CD4-positive, alpha-beta memory T cell (primary cell): ENCODE measurements at regions not wholly inside any gene's neighbourhood (a gene's known extent, or its start where the extent isn't known, plus 50 kb on each side); places are given as distances from the start of the nearest gene placed in this dataset.

Experiments
- CTCF ChIA-PET: fragments of 350-600 bp; sonication (Branson Sonifier 250); formaldehyde crosslinking; loops from one replicate; lab custom pipeline; 2021; ENCODE audit warnings: inconsistent platforms; ENCODE audit not compliant: partially characterized antibody; lab: Charles Lee
- POLR2A ChIA-PET: fragments of 350-600 bp; sonication (Branson Sonifier 250); formaldehyde crosslinking; loops from one replicate; lab custom pipeline; 2021; ENCODE audit not compliant: partially characterized antibody; lab: Charles Lee
- DNase-seq, 5 donors: peaks; one replicate each; pipeline versions ENCODE4 v3.0.0 to v3.0.0-alpha.2; 2020 to 2022; ENCODE audit warnings: mixed read lengths in 1 of 5
- H3K27ac ChIP-seq: one replicate; pipeline ENCODE4 v1.7.0; 2013; ENCODE audit warnings: low read depth, low read length
- H3K27me3 ChIP-seq: 2 replicates; pipeline ENCODE4 v1.7.0; 2013; ENCODE audit warnings: mild to moderate bottlenecking, low read length, moderate library complexity; ENCODE audit not compliant: insufficient read depth
- H3K36me3 ChIP-seq: 2 replicates; pipeline ENCODE4 v1.7.0; 2013; ENCODE audit warnings: mild to moderate bottlenecking, low read length, moderate library complexity; ENCODE audit not compliant: insufficient read depth
- H3K4me1 ChIP-seq: 2 replicates; pipeline ENCODE4 v1.7.0; 2013; ENCODE audit warnings: mild to moderate bottlenecking, low read length, moderate library complexity; ENCODE audit not compliant: insufficient read depth
- H3K4me3 ChIP-seq, 2 donors: one replicate each; pipeline ENCODE4 v1.7.0; 2013; ENCODE audit warnings: low read length in 2 of 2, mild to moderate bottlenecking in 1 of 2
- H3K9me3 ChIP-seq, 2 donors: one replicate each; pipeline ENCODE4 v1.7.0; 2013; ENCODE audit warnings: low read length in 2 of 2, control low read depth in 1 of 2; ENCODE audit not compliant: control insufficient read depth in 1 of 2
- H3K27ac Mint-ChIP-seq, 7 donors: one replicate each; pipeline ENCODE4 v1.8.0; 2020 to 2021; ENCODE audit warnings: mixed read lengths in 7 of 7, mild to moderate bottlenecking in 6 of 7, inconsistent platforms in 3 of 7, moderate library complexity in 3 of 7
- H3K27me3 Mint-ChIP-seq, 2 donors: one replicate each; pipeline ENCODE4 v1.8.0; 2020 to 2021; ENCODE audit warnings: mixed read lengths in 2 of 2
- H3K36me3 Mint-ChIP-seq, 2 donors: one replicate each; pipeline ENCODE4 v1.8.0; 2020 to 2021; ENCODE audit warnings: mixed read lengths in 2 of 2, inconsistent platforms in 1 of 2, mild to moderate bottlenecking in 1 of 2
- H3K4me1 Mint-ChIP-seq, 4 donors: one replicate each; pipeline ENCODE4 v1.8.0; 2020 to 2021; ENCODE audit warnings: mixed read lengths in 4 of 4, mild to moderate bottlenecking in 1 of 4
- H3K4me3 Mint-ChIP-seq, 8 donors: one replicate each; pipeline ENCODE4 v1.8.0; 2020 to 2021; ENCODE audit warnings: mixed read lengths in 8 of 8, mild to moderate bottlenecking in 7 of 8, moderate library complexity in 6 of 8, inconsistent platforms in 3 of 8
- H3K9me3 Mint-ChIP-seq, 8 donors: one replicate each; pipeline ENCODE4 v1.8.0; 2020 to 2021; ENCODE audit warnings: mixed read lengths in 8 of 8, mild to moderate bottlenecking in 5 of 8, inconsistent platforms in 3 of 8, moderate library complexity in 1 of 8
- intact Hi-C: fragments of 100-400 bp; cut with micrococcal nuclease; formaldehyde crosslinking; loops from one replicate; pipeline ENCODE4 v1.15.1; 2023

DNA sequence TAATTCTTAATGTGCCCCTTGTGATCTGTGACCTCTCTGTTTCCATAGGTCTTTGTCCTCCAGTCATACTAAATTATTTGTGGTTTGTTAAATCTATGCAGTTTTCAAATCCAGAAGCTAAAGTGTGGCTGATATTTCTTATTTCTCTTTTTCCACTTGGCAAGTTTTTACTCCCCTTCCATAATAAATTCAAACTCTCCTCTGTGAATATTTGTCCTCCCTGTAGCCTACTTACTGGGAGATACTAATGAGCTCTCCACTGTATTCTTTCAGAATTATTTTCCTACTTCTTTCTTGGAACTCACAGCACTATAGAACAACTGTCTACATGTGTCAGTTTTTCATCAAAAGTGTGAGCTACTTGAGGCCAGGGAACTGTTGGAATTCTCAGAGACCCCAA lies 430.8 kb upstream of the PTBP2 start:
- no peaks in the 10 kb centered on the region for H3K27me3 Mint-ChIP-seq
- POLR2A ChIA-PET = no interaction called here
- H3K4me1 ChIP-seq = no peaks in the 10 kb centered on the region
- no peaks in the 10 kb centered on the region for H3K27me3 ChIP-seq
- no peaks in the 10 kb centered on the region for H3K36me3 ChIP-seq
- intact Hi-C loops = no loop called here
- H3K27ac Mint-ChIP-seq = no peak overlapping the region
- no peaks in the 10 kb centered on the region for H3K4me1 Mint-ChIP-seq
- H3K9me3 Mint-ChIP-seq = peaks cover 0 to 41% (median 17%) of the 10 kb centered on the region in 8 donors
- H3K9me3 ChIP-seq = no peaks in the 10 kb centered on the region
- CTCF ChIA-PET = no interaction called here
- no peak overlapping the region for H3K4me3 Mint-ChIP-seq
- H3K36me3 Mint-ChIP-seq = no peaks in the 10 kb centered on the region
- no peak for DNase-seq
- no peak overlapping the region for H3K27ac ChIP-seq
- no peak overlapping the region for H3K4me3 ChIP-seq

DNA sequence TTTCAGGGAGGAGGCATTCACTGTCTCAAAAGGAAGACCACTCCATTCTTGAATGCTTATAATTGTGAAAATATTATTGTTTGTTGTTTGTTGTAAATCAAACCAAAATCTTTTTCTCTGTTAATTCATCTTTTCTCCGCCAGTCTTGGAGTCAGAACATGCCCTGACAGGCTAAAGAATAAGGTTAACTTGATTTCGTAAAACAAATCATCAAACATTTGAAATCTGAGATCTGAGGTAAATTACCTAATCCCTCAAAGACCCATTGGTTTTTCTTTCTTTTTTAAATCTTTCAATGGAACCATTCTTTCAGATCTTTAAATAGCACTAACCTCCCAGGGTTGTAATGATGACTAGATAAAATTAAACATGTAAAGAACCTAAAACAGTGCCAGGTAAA lies 430.1 kb upstream of the PTBP2 start:
- no peaks in the 10 kb centered on the region for H3K4me1 ChIP-seq
- H3K9me3 ChIP-seq = no peaks in the 10 kb centered on the region
- DNase-seq = no peak
- H3K27me3 ChIP-seq = no peaks in the 10 kb centered on the region
- H3K27ac ChIP-seq = no peak overlapping the region
- POLR2A ChIA-PET = no interaction called here
- no peaks in the 10 kb centered on the region for H3K36me3 ChIP-seq
- Mint-ChIP-seq H3K27ac (no peak overlapping the region), H3K4me1 (no peaks in the 10 kb centered on the region), H3K36me3 (no peaks in the 10 kb centered on the region), H3K4me3 (no peak overlapping the region), H3K9me3 (peaks cover 0 to 35% (median 13%) of the 10 kb centered on the region in 8 donors), H3K27me3 (no peaks in the 10 kb centered on the region)
- CTCF ChIA-PET = no interaction called here
- H3K4me3 ChIP-seq = no peak overlapping the region
- intact Hi-C loops = no loop called here

DNA sequence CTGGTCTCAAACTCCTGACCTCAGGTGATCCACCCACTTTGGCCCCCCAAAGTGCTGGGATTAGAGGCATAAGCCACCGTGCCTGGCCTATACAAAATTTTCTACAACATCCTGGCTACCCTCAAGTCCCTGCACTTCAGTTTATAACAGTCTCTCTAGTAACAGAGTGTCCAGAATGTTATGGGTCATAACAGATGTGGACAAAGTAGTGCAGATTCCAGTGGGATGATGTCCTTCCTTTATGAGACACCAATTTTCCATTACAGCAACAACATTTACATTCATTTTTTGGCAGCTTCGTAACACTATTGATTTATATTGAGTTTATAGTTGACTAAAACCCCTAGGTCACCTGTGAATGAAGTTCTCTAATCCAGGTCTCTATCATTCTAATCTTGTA lies 429.4 kb upstream of the PTBP2 start:
- Histone ChIP-seq H3K4me1 (no peaks in the 10 kb centered on the region), H3K36me3 (no peaks in the 10 kb centered on the region), H3K27ac (no peak overlapping the region), H3K9me3 (no peaks in the 10 kb centered on the region), H3K27me3 (no peaks in the 10 kb centered on the region), H3K4me3 (no peak overlapping the region)
- Mint-ChIP-seq H3K4me3 (no peak overlapping the region), H3K9me3 (peaks cover 0 to 29% (median 9%) of the 10 kb centered on the region in 8 donors), H3K36me3 (no peaks in the 10 kb centered on the region), H3K4me1 (no peaks in the 10 kb centered on the region), H3K27me3 (no peaks in the 10 kb centered on the region), H3K27ac (no peak overlapping the region)
- DNase-seq = no peak
- intact Hi-C loops = no loop called here
- CTCF ChIA-PET = no interaction called here
- POLR2A ChIA-PET = no interaction called here

DNA sequence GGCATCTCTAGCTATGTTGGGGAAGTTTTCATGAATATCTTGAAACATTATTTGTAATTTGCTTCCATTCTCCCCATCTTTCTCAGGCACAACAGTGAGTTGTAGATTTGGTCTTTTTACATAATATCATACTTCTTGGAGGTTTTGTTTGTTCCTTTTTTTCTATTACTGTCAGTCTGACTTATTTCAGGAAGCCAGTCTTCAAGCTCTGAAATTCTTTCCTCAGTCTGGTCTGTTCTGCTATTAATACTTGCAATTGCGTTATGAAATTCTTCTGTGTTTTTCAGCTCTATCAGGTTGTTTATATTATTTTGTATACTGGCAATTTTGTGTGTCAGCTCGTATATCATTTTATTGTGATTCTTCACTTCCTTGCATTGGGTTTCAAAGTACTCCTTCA lies 424.6 kb upstream of the PTBP2 start:
- Histone ChIP-seq H3K36me3 (no peaks in the 10 kb centered on the region), H3K4me1 (no peaks in the 10 kb centered on the region), H3K27me3 (no peaks in the 10 kb centered on the region), H3K4me3 (no peak overlapping the region), H3K9me3 (no peaks in the 10 kb centered on the region), H3K27ac (no peak overlapping the region)
- intact Hi-C loops = no loop called here
- no peaks in the 10 kb centered on the region for H3K27me3 Mint-ChIP-seq
- ChIA-PET CTCF (no interaction called here), POLR2A (no interaction called here)
- no peaks in the 10 kb centered on the region for H3K4me1 Mint-ChIP-seq
- H3K4me3 Mint-ChIP-seq = no peak overlapping the region
- H3K27ac Mint-ChIP-seq = no peak overlapping the region
- peaks cover 0 to 6% (median 0%) of the 10 kb centered on the region in 8 donors for H3K9me3 Mint-ChIP-seq
- DNase-seq = no peak
- no peaks in the 10 kb centered on the region for H3K36me3 Mint-ChIP-seq

DNA sequence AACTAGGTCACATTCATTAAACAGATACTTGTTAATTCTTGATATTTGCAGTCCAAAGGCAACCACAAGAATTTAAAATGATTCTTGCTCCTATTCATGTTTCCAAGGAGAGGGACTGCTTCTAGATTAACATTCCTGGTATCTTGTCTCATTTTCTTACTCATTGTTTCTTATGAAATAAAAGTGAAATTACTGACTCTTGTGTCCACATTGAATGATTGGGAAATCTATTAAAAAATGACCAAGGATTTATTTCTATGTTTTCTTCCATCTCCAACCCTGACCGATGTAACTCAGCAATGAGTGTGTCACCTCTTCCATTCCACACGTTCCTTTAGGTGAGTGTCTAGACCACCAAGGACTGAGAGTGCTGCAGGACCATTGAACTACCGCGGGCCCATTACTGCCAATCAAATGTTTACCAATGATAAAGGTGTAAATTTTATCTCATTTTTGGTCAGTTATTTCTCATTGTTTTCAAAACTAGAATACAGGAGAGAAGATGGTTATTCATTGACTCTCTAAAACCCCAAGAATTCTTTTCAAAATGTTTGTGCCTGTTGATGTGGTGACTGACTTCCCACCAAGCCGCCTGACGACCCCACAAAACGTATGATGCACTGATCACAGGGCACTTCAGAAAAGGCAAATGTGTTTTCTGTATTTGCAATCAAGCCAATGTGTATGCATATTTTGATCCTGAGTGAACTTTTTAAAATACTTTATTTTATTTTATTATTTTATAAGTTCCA lies 414.6 kb upstream of the PTBP2 start:
- Histone ChIP-seq H3K9me3 (no peaks in the 10 kb centered on the region), H3K27ac (no peak overlapping the region), H3K4me1 (no peaks in the 10 kb centered on the region), H3K36me3 (no peaks in the 10 kb centered on the region), H3K4me3 (no peak overlapping the region), H3K27me3 (no peaks in the 10 kb centered on the region)
- no peak for DNase-seq
- Mint-ChIP-seq H3K27me3 (no peaks in the 10 kb centered on the region), H3K9me3 (peaks cover 0 to 5% (median 0%) of the 10 kb centered on the region in 8 donors), H3K4me1 (no peaks in the 10 kb centered on the region), H3K4me3 (no peak overlapping the region), H3K36me3 (no peaks in the 10 kb centered on the region), H3K27ac (no peak overlapping the region)
- POLR2A ChIA-PET = no interaction called here
- intact Hi-C loops = no loop called here
- CTCF ChIA-PET = no interaction called here

DNA sequence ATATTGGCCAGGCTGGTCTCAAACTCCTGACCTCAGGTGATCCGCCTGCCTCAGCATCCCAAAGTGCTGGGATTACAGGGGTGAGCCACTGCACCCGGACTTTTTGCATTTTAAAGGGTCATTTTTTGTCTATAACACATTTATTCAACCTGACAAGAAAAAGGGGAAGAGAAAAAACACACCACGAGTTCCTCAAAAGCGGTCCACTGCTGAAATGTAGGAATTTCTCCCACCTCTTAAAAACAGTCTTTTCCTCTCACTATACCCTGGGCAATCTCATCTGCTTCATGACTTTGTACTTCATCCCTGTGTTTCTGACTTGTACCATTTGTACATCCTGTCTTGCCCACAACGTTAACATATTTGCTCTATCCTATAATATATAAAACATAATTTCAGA lies 413.3 kb upstream of the PTBP2 start:
- Mint-ChIP-seq H3K4me1 (no peaks in the 10 kb centered on the region), H3K9me3 (peaks cover 0 to 2% (median 0%) of the 10 kb centered on the region in 8 donors), H3K27ac (no peak overlapping the region), H3K27me3 (no peaks in the 10 kb centered on the region), H3K36me3 (no peaks in the 10 kb centered on the region), H3K4me3 (no peak overlapping the region)
- no peaks in the 10 kb centered on the region for H3K36me3 ChIP-seq
- H3K27ac ChIP-seq = no peak overlapping the region
- H3K4me1 ChIP-seq = no peaks in the 10 kb centered on the region
- CTCF ChIA-PET = no interaction called here
- no peaks in the 10 kb centered on the region for H3K9me3 ChIP-seq
- POLR2A ChIA-PET = no interaction called here
- intact Hi-C loops = no loop called here
- H3K27me3 ChIP-seq = no peaks in the 10 kb centered on the region
- DNase-seq = no peak
- H3K4me3 ChIP-seq = no peak overlapping the region

DNA sequence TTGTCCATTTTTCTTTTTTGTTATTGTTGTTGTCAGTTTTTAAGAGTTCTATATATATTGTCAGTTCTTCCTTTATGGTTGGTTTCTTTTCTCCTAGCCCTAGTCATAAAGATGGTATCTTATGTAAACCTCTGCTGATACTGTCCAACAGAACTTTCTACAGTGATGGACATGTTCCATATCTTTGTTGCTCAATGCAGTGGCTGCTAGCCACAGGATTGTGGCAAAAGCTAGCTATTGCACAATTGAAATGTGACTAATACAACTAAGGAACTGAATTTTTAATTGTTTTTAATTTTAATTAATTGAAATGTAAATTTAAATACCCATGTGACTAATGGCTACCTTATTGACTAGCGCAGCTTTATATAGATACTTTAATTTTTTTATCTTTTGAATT lies 411.8 kb upstream of the PTBP2 start:
- no peak overlapping the region for H3K27ac ChIP-seq
- POLR2A ChIA-PET = no interaction called here
- no peaks in the 10 kb centered on the region for H3K36me3 ChIP-seq
- intact Hi-C loops = no loop called here
- no peaks in the 10 kb centered on the region for H3K27me3 ChIP-seq
- CTCF ChIA-PET = no interaction called here
- no peaks in the 10 kb centered on the region for H3K9me3 ChIP-seq
- Mint-ChIP-seq H3K4me1 (no peaks in the 10 kb centered on the region), H3K36me3 (no peaks in the 10 kb centered on the region), H3K9me3 (peaks cover 0 to 2% (median 0%) of the 10 kb centered on the region in 8 donors), H3K27ac (no peak overlapping the region), H3K27me3 (no peaks in the 10 kb centered on the region), H3K4me3 (no peak overlapping the region)
- H3K4me3 ChIP-seq = no peak overlapping the region
- no peaks in the 10 kb centered on the region for H3K4me1 ChIP-seq
- no peak for DNase-seq
